Right ventricle myocardium superior (tissue), 1 donor: ENCODE measurements at regions not wholly inside any gene's neighbourhood (a gene's known extent, or its start where the extent isn't known, plus 50 kb on each side); places are given as distances from the start of the nearest gene placed in this dataset.

Experiments
- ATAC-seq: fragments of 200-7000 bp; cut with Tn5 transposase; one replicate; pipeline ENCODE4 v1.9.1; 2020; ENCODE audit warnings: mild to moderate bottlenecking; ENCODE audit not compliant: poor library complexity
- DNase-seq: peaks from one replicate; pipeline ENCODE4 v3.0.0-alpha.2; 2020
- intact Hi-C: fragments of 100-400 bp; cut with DNase I; formaldehyde crosslinking; loops from one replicate; pipeline ENCODE4 v1.11.2; 2022
- donor health status: DM: no; HTN: yes; CAD: no; lungs with severe emphysema.

- intact Hi-C loops = no loop called here
- DNase-seq (no peak), ATAC-seq (no peak)
Measured at GRCh38 chr20:59376109-59376841, 75.9 kb downstream of the EDN3 start.

- DNase-seq (no peak), ATAC-seq (no peak)
- intact Hi-C loops = no loop called here
Measured at GRCh38 chr20:59376998-59377397, 76.6 kb downstream of the EDN3 start.

GRCh38 chr20:59377842-59378241, 77.4 kb downstream of the EDN3 start:
- DNase-seq = no peak
- no peak for ATAC-seq
- intact Hi-C loops = no loop called here

GRCh38 chr20:59378396-59378795, 78.0 kb downstream of the EDN3 start:
- ATAC-seq = no peak
- intact Hi-C loops = no loop called here

GRCh38 chr20:59378966-59379365, 78.6 kb downstream of the EDN3 start:
- no peak for DNase-seq
- intact Hi-C loops = no loop called here

More at GRCh38 chr20:59378396-59378795, 78.0 kb downstream of the EDN3 start:
- no peak for DNase-seq

GRCh38 chr20:59381689-59382088, 81.3 kb downstream of the EDN3 start:
- ATAC-seq = no peak
- intact Hi-C loops = no loop called here
- DNase-seq = no peak

More at GRCh38 chr20:59378966-59379365, 78.6 kb downstream of the EDN3 start:
- no peak for ATAC-seq

- no peak for DNase-seq
- intact Hi-C loops = no loop called here
- no peak for ATAC-seq
Measured at GRCh38 chr20:59382157-59382725, 81.8 kb downstream of the EDN3 start.

- ATAC-seq = no peak
- DNase-seq = no peak
- intact Hi-C loops = no loop called here
Measured at GRCh38 chr20:59382907-59383306, 82.5 kb downstream of the EDN3 start.

GRCh38 chr20:59385038-59385437, 84.6 kb downstream of the EDN3 start:
- intact Hi-C loops = no loop called here
- no peak for DNase-seq
- ATAC-seq = no peak

- intact Hi-C loops = no loop called here
- ATAC-seq (no peak), DNase-seq (no peak)
Measured at GRCh38 chr20:59385480-59385879, 85.1 kb downstream of the EDN3 start.

- DNase-seq = no peak
- ATAC-seq = no peak
- intact Hi-C loops = no loop called here
Measured at GRCh38 chr20:59386809-59387208, 86.4 kb downstream of the EDN3 start.

GRCh38 chr20:59387891-59388290, 87.5 kb downstream of the EDN3 start:
- DNase-seq (no peak), ATAC-seq (no peak)
- intact Hi-C loops = no loop called here

- intact Hi-C loops = no loop called here
- DNase-seq (no peak), ATAC-seq (no peak)
Measured at GRCh38 chr20:59388402-59388801, 88.0 kb downstream of the EDN3 start.

GRCh38 chr20:59390437-59390836, 90.0 kb downstream of the EDN3 start:
- no peak for ATAC-seq
- intact Hi-C loops = no loop called here
- no peak for DNase-seq

GRCh38 chr20:59391975-59392374, 91.6 kb downstream of the EDN3 start:
- no peak for DNase-seq
- intact Hi-C loops = no loop called here

GRCh38 chr20:59392736-59393135, 92.3 kb downstream of the EDN3 start:
- ATAC-seq = no peak
- no peak for DNase-seq
- intact Hi-C loops = no loop called here

More at GRCh38 chr20:59391975-59392374, 91.6 kb downstream of the EDN3 start:
- no peak for ATAC-seq

- intact Hi-C loops = no loop called here
- no peak for ATAC-seq
Measured at GRCh38 chr20:59393142-59393541, 92.7 kb downstream of the EDN3 start.

GRCh38 chr20:59395729-59396128, 95.3 kb downstream of the EDN3 start:
- ATAC-seq (no peak), DNase-seq (no peak)
- intact Hi-C loops = no loop called here

More at GRCh38 chr20:59393142-59393541, 92.7 kb downstream of the EDN3 start:
- no peak for DNase-seq

GRCh38 chr20:59398537-59399205, 98.3 kb downstream of the EDN3 start:
- intact Hi-C loops = no loop called here
- DNase-seq = no peak
- ATAC-seq = no peak
